IMR-90 (cell line): ENCODE measurements at regions not wholly inside any gene's neighbourhood (a gene's known extent, or its start where the extent isn't known, plus 50 kb on each side); places are given as distances from the start of the nearest gene placed in this dataset.

Experiments used
- ATAC-seq: fragments of 200-7000 bp; cut with Tn5 transposase; 2 replicates; pipeline ENCODE4 v1.9.1; 2020; ENCODE audit warnings: low read depth, mild to moderate bottlenecking, moderate library complexity
- BruUV-seq: library from RNA; stranded (reverse); fragments of 400-500 nt; replicated peaks from 2 replicates; lab custom pipeline; 2021; lab: Mats Ljungman, UMichigan
- CTCF ChIA-PET: fragments of 300-600 bp; formaldehyde crosslinking; extraction: SDS; loops from one replicate; lab custom pipeline; 2021; ENCODE audit warnings: antibody characterized with exemption; lab: Yijun Ruan, JAX
- POLR2A ChIA-PET: fragments of 300-600 bp; sonication (Branson Sonifier 250); formaldehyde crosslinking; loops from one replicate; lab custom pipeline; 2022; ENCODE audit warnings: antibody characterized with exemption; ENCODE audit not compliant: unreplicated experiment; lab: Charles Lee
- DNase-seq: peaks from one replicate; pipeline ENCODE4 v3.0.0; 2013
- H2AFZ ChIP-seq: replicated peaks from 2 replicates; pipeline ENCODE3; 2013; ENCODE audit warnings: low read length, mild to moderate bottlenecking; ENCODE audit not compliant: poor library complexity
- H2AK5ac ChIP-seq: 2 replicates; pipeline ENCODE4 v1.6.1; 2013; ENCODE audit warnings: low read depth, low read length, inconsistent platforms
- H2AK9ac ChIP-seq: replicated peaks from 2 replicates; pipeline ENCODE3; 2013; ENCODE audit warnings: mild to moderate bottlenecking, low read depth, low read length, moderate library complexity; ENCODE audit not compliant: poor library complexity
- H2BK120ac ChIP-seq: 2 replicates; pipeline ENCODE4 v1.6.1; 2013; ENCODE audit warnings: low read depth, low read length, inconsistent platforms
- H2BK15ac ChIP-seq: 3 replicates; pipeline ENCODE4 v1.6.1; 2013; ENCODE audit warnings: low read depth, low read length, inconsistent platforms
- H2BK20ac ChIP-seq: 2 replicates; pipeline ENCODE4 v1.6.1; 2013; ENCODE audit warnings: low read depth, mild to moderate bottlenecking, inconsistent platforms, low read length, moderate library complexity
- H2BK5ac ChIP-seq: 2 replicates; pipeline ENCODE4 v1.6.1; 2013; ENCODE audit warnings: mild to moderate bottlenecking, low read depth, low read length, inconsistent platforms; ENCODE audit not compliant: poor library complexity, severe bottlenecking
- H3K14ac ChIP-seq: replicated peaks from 2 replicates; pipeline ENCODE4 v1.6.1; 2013; ENCODE audit warnings: low read depth, low read length, inconsistent platforms
- H3K18ac ChIP-seq: 2 replicates; pipeline ENCODE4 v1.6.1; 2013; ENCODE audit warnings: low read depth, low read length, control low read depth
- H3K23ac ChIP-seq: 2 replicates; pipeline ENCODE4 v1.6.1; 2013; ENCODE audit warnings: low read depth, low read length, inconsistent platforms
- H3K27ac ChIP-seq: 2 replicates; pipeline ENCODE4 v1.5.1; 2013; ENCODE audit warnings: mild to moderate bottlenecking, control low read depth, low read length; ENCODE audit not compliant: insufficient read depth
- H3K27me3 ChIP-seq: 2 replicates; pipeline ENCODE4 v1.6.1; 2013; ENCODE audit warnings: low read length; ENCODE audit not compliant: control insufficient read depth, insufficient read depth
- H3K36me3 ChIP-seq: 2 replicates; pipeline ENCODE4 v1.6.1; 2013; ENCODE audit warnings: low read length, mixed read lengths; ENCODE audit not compliant: control insufficient read depth, insufficient read depth
- H3K4ac ChIP-seq: 2 replicates; pipeline ENCODE4 v1.6.1; 2013; ENCODE audit warnings: low read depth, low read length, inconsistent platforms
- H3K4me1 ChIP-seq: 2 replicates; pipeline ENCODE4 v1.6.1; 2013; ENCODE audit warnings: low read length, mixed read lengths; ENCODE audit not compliant: control insufficient read depth, insufficient read depth
- H3K4me2 ChIP-seq: 2 replicates; pipeline ENCODE4 v1.6.1; 2013; ENCODE audit warnings: low read depth, mild to moderate bottlenecking, control low read depth, low read length, moderate library complexity
- H3K4me3 ChIP-seq: 2 replicates; pipeline ENCODE4 v1.5.1; 2013; ENCODE audit warnings: low read depth, mild to moderate bottlenecking, control low read depth, low read length, moderate library complexity; ENCODE audit not compliant: insufficient read depth
- H3K56ac ChIP-seq: 2 replicates; pipeline ENCODE4 v1.6.1; 2013; ENCODE audit warnings: low read length, inconsistent platforms; ENCODE audit not compliant: insufficient read depth; ENCODE audit errors: extremely low read depth
- H3K79me1 ChIP-seq, 2 experiments: 2 replicates each; pipeline ENCODE4 v1.6.1; 2013; ENCODE audit warnings: low read length in 2 of 2, inconsistent platforms in 1 of 2, low read depth in 1 of 2
- H3K9ac ChIP-seq: 2 replicates; pipeline ENCODE4 v1.6.1; 2013; ENCODE audit warnings: low read depth, low read length, control low read depth
- H3K9me1 ChIP-seq: 2 replicates; pipeline ENCODE4 v1.6.1; 2013; ENCODE audit warnings: low read length, inconsistent platforms; ENCODE audit not compliant: insufficient read depth
- H3K9me3 ChIP-seq: 2 replicates; pipeline ENCODE4 v1.6.1; 2013; ENCODE audit warnings: low read length; ENCODE audit not compliant: control insufficient read depth, insufficient read depth
- H4K20me1 ChIP-seq: 2 replicates; pipeline ENCODE4 v1.6.1; 2013; ENCODE audit warnings: low read length, inconsistent platforms; ENCODE audit not compliant: insufficient read depth
- H4K5ac ChIP-seq: 2 replicates; pipeline ENCODE4 v1.6.1; 2013; ENCODE audit warnings: mild to moderate bottlenecking, low read depth, low read length, control low read depth
- H4K8ac ChIP-seq, 2 experiments: 2 replicates each; pipeline ENCODE4 v1.6.1; 2013; ENCODE audit warnings: low read depth in 2 of 2, low read length in 2 of 2, control low read depth in 1 of 2, inconsistent platforms in 1 of 2
- H4K91ac ChIP-seq: 2 replicates; pipeline ENCODE4 v1.6.1; 2013; ENCODE audit warnings: low read depth, low read length, inconsistent platforms; ENCODE audit not compliant: insufficient read depth
- BHLHE40 ChIP-seq: fragments of 150-350 bp; IDR thresholded peaks from 2 replicates; pipeline ENCODE4 v1.6.1; 2016; ENCODE audit warnings: mild to moderate bottlenecking, low read depth, low read length
- CEBPB ChIP-seq: IDR thresholded peaks from 2 replicates; pipeline ENCODE4 v1.6.1; 2012; ENCODE audit warnings: low read depth, low read length, improper control_type of control experiment
- CHD1 ChIP-seq: IDR thresholded peaks from 2 replicates; pipeline ENCODE4 v1.6.1; 2012; ENCODE audit warnings: low read depth, low read length, improper control_type of control experiment
- FOS ChIP-seq: fragments of 150-350 bp; IDR thresholded peaks from 2 replicates; pipeline ENCODE4 v1.6.1; 2016; ENCODE audit warnings: low read depth, low read length
- MAFK ChIP-seq: IDR thresholded peaks from 2 replicates; pipeline ENCODE4 v1.6.1; 2012; ENCODE audit warnings: low read depth, low read length, improper control_type of control experiment
- MAZ ChIP-seq: IDR thresholded peaks from 2 replicates; pipeline ENCODE4 v1.6.1; 2012; ENCODE audit warnings: low read depth, mild to moderate bottlenecking, low read length, improper control_type of control experiment, moderate library complexity, borderline replicate concordance
- MXI1 ChIP-seq: IDR thresholded peaks from 2 replicates; pipeline ENCODE4 v1.6.1; 2012; ENCODE audit warnings: low read depth, mild to moderate bottlenecking, low read length, moderate library complexity, borderline replicate concordance
- NFE2L2 ChIP-seq: fragments of 150-350 bp; IDR thresholded peaks from 2 replicates; pipeline ENCODE4 v1.6.1; 2016; ENCODE audit warnings: low read depth, mild to moderate bottlenecking, low read length
- POLR2A ChIP-seq: IDR thresholded peaks from 2 replicates; pipeline ENCODE4 v1.6.1; 2012; ENCODE audit warnings: mild to moderate bottlenecking, low read depth, low read length
- RAD21 ChIP-seq: IDR thresholded peaks from 2 replicates; pipeline ENCODE4 v1.6.1; 2012; ENCODE audit warnings: low read length, improper control_type of control experiment
- RCOR1 ChIP-seq: IDR thresholded peaks from 2 replicates; pipeline ENCODE4 v1.6.1; 2012; ENCODE audit warnings: mild to moderate bottlenecking, low read length, improper control_type of control experiment; ENCODE audit not compliant: insufficient replicate concordance
- RFX5 ChIP-seq: IDR thresholded peaks from 2 replicates; pipeline ENCODE4 v1.8.0; 2012; ENCODE audit warnings: low read depth, mild to moderate bottlenecking, low read length, moderate library complexity
- SMC3 ChIP-seq: fragments of 150-350 bp; IDR thresholded peaks from 2 replicates; pipeline ENCODE4 v1.6.1; 2016; ENCODE audit warnings: low read depth, mild to moderate bottlenecking, antibody characterized with exemption, low read length, moderate library complexity
- WGBS, 2 experiments: methylation state at CpG; one replicate each; pipeline versions ENCODE4 v1.1.5 to v1.1.7; 2013; ENCODE audit warnings: missing lambda C conversion rate in 2 of 2; ENCODE audit not compliant: insufficient read length in 1 of 2; ENCODE audit errors: extremely low coverage in 2 of 2; 5-methylcytosine and 5-hydroxymethylcytosine counted together
- dilution Hi-C: fragments of 300-500 bp; cut with HindIII; formaldehyde crosslinking; loops from one replicate; pipeline ENCODE4 v1.14.3; 2018; ENCODE audit warnings: low sequenced_read_pairs; ENCODE audit not compliant: unreplicated experiment
- in situ Hi-C: fragments of 300-500 bp; cut with MboI; formaldehyde crosslinking; loops from 3 replicates; pipeline ENCODE4 v1.14.3; 2019; ENCODE audit warnings: low sequenced_read_pairs, inconsistent platforms, mixed read lengths
- intact Hi-C: fragments of 100-400 bp; cut with micrococcal nuclease; formaldehyde crosslinking; loops from 2 replicates; pipeline ENCODE4 v1.10.0; 2022
- TF ChIP-seq, protein P1 (sequence below): fragments of 150-350 bp; IDR thresholded peaks from 2 replicates; pipeline ENCODE4 v1.6.1; 2017; ENCODE audit warnings: mild to moderate bottlenecking, antibody characterized with exemption, low read length, low read depth
- TF ChIP-seq, protein P2 (sequence below): conservative IDR thresholded peaks from 2 replicates; pipeline ENCODE4 v1.5.1; 2012; ENCODE audit warnings: mild to moderate bottlenecking, low read depth, low read length, improper control_type of control experiment
- TF ChIP-seq, protein P3 (sequence below): fragments of 150-350 bp; IDR thresholded peaks from 2 replicates; pipeline ENCODE4 v1.6.1; 2016; ENCODE audit warnings: low read depth, mild to moderate bottlenecking, low read length, moderate library complexity, borderline replicate concordance

DNA sequence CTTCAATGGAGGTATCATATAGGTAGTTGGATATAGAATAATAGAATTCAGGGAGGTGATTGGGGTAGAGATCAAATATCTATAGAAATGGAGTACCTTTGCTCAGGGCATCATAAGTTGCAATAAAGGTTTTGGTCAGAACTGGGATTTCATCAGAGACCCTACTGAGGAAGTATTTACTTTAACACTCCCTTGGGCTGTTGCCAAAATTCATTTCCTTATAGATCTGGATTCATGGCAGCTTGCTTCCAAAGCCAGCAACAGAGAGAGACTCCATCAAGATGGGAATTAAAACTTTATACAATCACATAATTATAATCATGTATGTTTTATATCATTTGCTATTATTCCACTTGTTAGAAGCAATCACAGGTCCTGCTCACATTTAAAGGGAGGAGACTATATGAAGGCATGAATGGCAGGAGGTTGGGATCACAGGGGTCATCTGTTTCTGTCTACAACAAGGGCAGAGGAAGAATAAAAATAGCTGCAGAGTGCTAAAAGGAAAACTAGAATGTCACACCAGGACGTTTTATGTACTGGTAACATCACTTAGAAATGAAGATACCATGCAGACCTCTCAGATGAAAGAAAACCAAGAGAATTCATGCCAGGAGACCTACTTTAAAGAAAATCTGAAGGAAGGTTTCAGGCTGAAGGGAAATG is 902.1 kb upstream of the LCORL start:
- Histone ChIP-seq H4K91ac (no peak overlapping the region), H2BK20ac (no peak overlapping the region), H2BK15ac (no peak overlapping the region), H2AK9ac (no peak overlapping the region), H2BK120ac (no peak overlapping the region), H2BK5ac (no peak overlapping the region), H3K4me3 (no peak overlapping the region), H4K5ac (no peak overlapping the region), H3K56ac (no peak overlapping the region), H3K9me1 (no peaks in the 10 kb centered on the region), H3K18ac (no peak overlapping the region), H3K9me3 (no peaks in the 10 kb centered on the region), H4K8ac (no peak overlapping the region), H3K79me1 (no peaks in the 10 kb centered on the region), H4K20me1 (no peaks in the 10 kb centered on the region), H3K27ac (no peak overlapping the region), H3K36me3 (no peaks in the 10 kb centered on the region), H3K4me1 (no peaks in the 10 kb centered on the region), H3K23ac (no peak overlapping the region), H3K4me2 (no peak overlapping the region), H3K9ac (no peak overlapping the region), H2AFZ (no peak overlapping the region), H3K14ac (no peak overlapping the region), H3K27me3 (no peaks in the 10 kb centered on the region), H3K4ac (no peak overlapping the region), H2AK5ac (no peak overlapping the region)
- no peak for ATAC-seq
- intact Hi-C loops, result loop anchor here (10.0 kb wide), 1 partner anchor 109 kb away; no protein-coding TSS in a partner anchor
- no peak for TF ChIP-seq RCOR1
- TF ChIP-seq, protein P1, sequence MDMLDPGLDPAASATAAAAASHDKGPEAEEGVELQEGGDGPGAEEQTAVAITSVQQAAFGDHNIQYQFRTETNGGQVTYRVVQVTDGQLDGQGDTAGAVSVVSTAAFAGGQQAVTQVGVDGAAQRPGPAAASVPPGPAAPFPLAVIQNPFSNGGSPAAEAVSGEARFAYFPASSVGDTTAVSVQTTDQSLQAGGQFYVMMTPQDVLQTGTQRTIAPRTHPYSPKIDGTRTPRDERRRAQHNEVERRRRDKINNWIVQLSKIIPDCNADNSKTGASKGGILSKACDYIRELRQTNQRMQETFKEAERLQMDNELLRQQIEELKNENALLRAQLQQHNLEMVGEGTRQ, result no peak
- no peak for TF ChIP-seq RFX5
- no peak for TF ChIP-seq MAZ
- TF ChIP-seq BHLHE40, result no peak
- no peak for TF ChIP-seq CEBPB
- TF ChIP-seq MAFK, result no peak
- TF ChIP-seq CHD1, result no peak
- no peak for TF ChIP-seq POLR2A
- TF ChIP-seq, protein P2, sequence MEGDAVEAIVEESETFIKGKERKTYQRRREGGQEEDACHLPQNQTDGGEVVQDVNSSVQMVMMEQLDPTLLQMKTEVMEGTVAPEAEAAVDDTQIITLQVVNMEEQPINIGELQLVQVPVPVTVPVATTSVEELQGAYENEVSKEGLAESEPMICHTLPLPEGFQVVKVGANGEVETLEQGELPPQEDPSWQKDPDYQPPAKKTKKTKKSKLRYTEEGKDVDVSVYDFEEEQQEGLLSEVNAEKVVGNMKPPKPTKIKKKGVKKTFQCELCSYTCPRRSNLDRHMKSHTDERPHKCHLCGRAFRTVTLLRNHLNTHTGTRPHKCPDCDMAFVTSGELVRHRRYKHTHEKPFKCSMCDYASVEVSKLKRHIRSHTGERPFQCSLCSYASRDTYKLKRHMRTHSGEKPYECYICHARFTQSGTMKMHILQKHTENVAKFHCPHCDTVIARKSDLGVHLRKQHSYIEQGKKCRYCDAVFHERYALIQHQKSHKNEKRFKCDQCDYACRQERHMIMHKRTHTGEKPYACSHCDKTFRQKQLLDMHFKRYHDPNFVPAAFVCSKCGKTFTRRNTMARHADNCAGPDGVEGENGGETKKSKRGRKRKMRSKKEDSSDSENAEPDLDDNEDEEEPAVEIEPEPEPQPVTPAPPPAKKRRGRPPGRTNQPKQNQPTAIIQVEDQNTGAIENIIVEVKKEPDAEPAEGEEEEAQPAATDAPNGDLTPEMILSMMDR, result no peak
- no peak for TF ChIP-seq SMC3
- no peak for TF ChIP-seq RAD21
- TF ChIP-seq, protein P3, sequence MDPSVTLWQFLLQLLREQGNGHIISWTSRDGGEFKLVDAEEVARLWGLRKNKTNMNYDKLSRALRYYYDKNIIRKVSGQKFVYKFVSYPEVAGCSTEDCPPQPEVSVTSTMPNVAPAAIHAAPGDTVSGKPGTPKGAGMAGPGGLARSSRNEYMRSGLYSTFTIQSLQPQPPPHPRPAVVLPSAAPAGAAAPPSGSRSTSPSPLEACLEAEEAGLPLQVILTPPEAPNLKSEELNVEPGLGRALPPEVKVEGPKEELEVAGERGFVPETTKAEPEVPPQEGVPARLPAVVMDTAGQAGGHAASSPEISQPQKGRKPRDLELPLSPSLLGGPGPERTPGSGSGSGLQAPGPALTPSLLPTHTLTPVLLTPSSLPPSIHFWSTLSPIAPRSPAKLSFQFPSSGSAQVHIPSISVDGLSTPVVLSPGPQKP, result no peak
- TF ChIP-seq FOS, result no peak
- no peak for TF ChIP-seq NFE2L2
- TF ChIP-seq MXI1, result no peak
- in situ Hi-C loops, result no loop called here
- CTCF ChIA-PET, result no interaction called here
- POLR2A ChIA-PET, result no interaction called here
- no TSS peak for BruUV-seq
- dilution Hi-C loops, result no loop called here
- DNase-seq, result no peak
- no CpG with 5 or more reads among the region's 1 CpG for WGBS, 2 experiments
